ENCODE measurements at regions not wholly inside any gene's neighbourhood (a gene's known extent, or its start where the extent isn't known, plus 50 kb on each side); places are given as distances from the start of the nearest gene placed in this dataset.

DNA sequence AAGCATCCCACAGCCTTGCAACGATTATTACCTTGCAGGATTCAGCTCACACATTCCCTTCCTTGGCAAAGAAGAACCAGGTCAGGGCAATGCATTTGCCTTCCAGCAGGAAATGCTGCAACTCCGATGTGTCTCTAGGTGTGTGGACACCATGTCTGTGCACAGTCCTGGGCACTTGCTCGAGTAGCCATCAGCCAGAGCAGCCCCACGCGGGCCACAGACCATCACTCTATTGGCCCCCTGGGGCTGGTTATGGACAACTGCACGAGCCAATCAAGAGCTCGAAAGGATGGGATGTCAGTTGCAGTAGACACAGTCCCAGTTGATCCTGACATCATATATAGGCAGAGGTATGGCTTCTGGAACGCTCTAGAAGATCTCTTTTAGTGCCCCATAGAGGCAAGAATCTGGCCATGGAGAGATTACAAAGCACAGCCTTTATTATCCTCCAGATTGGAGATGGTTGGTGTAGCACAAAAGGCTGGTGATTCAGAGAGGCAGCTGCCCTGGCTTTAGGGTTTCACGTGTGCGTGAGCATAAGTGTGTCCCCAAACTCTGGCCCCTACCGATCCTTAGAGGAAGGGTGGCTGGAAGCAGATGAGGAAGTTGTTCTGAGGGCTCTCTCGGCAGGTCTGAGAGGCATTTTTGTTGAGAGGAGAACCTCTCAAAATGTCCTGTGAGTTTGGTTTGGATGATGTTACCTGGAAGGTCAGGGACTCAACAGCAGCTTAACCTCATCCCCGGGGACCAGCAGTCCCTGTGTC lies 403.8 kb downstream of the SEC14L1 start:
- TF ChIP-seq, protein P1, sequence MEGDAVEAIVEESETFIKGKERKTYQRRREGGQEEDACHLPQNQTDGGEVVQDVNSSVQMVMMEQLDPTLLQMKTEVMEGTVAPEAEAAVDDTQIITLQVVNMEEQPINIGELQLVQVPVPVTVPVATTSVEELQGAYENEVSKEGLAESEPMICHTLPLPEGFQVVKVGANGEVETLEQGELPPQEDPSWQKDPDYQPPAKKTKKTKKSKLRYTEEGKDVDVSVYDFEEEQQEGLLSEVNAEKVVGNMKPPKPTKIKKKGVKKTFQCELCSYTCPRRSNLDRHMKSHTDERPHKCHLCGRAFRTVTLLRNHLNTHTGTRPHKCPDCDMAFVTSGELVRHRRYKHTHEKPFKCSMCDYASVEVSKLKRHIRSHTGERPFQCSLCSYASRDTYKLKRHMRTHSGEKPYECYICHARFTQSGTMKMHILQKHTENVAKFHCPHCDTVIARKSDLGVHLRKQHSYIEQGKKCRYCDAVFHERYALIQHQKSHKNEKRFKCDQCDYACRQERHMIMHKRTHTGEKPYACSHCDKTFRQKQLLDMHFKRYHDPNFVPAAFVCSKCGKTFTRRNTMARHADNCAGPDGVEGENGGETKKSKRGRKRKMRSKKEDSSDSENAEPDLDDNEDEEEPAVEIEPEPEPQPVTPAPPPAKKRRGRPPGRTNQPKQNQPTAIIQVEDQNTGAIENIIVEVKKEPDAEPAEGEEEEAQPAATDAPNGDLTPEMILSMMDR (conservative IDR thresholded peaks at IDR 0.05): no peak
- TF ChIP-seq EZH2 (IDR thresholded peaks at IDR 0.05; ENCODE audit: low read depth): no peak
